ENCODE measurements at regions not wholly inside any gene's neighbourhood (a gene's known extent, or its start where the extent isn't known, plus 50 kb on each side); places are given as distances from the start of the nearest gene placed in this dataset.

- TF ChIP-seq CTCF (IDR thresholded peaks at IDR 0.05), result no peak
- TF ChIP-seq POLR2A (IDR thresholded peaks at IDR 0.05), result no peak
These were observed 446.2 kb upstream of the TRPC7 start for GRCh38 chr5:136811551-136811950.
